ENCODE measurements at regions not wholly inside any gene's neighbourhood (a gene's known extent, or its start where the extent isn't known, plus 50 kb on each side); places are given as distances from the start of the nearest gene placed in this dataset.

DNA sequence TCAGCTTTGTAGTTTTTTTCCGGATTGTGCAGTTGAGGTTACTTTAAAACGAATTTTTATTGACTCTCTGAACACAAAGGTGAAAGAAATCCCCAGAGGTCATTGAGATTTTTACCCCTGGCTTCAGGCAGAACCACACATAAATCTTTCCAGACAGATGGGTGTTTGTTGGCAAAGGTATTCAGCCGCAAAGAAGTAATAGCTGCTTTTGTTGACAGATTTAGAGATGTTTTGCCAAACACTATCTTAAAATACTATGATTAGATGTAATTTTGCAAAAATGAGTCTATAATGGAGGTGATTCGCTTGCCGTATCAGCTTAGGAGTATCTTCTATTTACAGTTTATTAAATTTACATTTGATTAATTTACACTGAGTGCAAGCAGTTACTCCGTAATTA, 418.3 kb upstream of the CLINT1 start:
- Mint-ChIP-seq H3K9me3 (ENCODE audit: unreplicated experiment) (peaks cover 7% of the 10 kb centered on the region), H3K27me3 (ENCODE audit: unreplicated experiment) (peaks cover 11% of the 10 kb centered on the region)

DNA sequence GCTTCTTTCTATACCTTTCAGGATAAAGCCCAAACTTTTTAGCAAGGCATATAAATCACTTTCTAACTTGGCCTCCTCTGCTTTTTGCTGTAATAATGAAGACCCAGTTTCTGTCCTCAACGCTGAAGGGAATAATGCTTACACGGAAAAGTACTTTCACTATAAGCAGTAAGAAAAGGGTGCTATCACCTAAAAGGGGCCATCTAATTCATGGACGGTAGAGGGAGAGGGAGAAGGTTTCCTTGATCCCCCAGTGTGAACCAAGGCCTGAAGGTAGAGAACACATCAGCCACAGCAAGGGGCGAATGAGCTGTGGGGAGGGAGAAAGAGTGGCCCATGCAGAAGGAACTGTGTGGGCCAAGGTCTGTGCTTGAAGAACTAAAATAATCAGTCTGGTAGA, 417.7 kb upstream of the CLINT1 start:
- H3K36me3 Mint-ChIP-seq (ENCODE audit: unreplicated experiment), result peaks cover 2% of the 10 kb centered on the region
- peaks cover 7% of the 10 kb centered on the region for H3K9me3 Mint-ChIP-seq (ENCODE audit: unreplicated experiment)
- TF ChIP-seq, protein P1, sequence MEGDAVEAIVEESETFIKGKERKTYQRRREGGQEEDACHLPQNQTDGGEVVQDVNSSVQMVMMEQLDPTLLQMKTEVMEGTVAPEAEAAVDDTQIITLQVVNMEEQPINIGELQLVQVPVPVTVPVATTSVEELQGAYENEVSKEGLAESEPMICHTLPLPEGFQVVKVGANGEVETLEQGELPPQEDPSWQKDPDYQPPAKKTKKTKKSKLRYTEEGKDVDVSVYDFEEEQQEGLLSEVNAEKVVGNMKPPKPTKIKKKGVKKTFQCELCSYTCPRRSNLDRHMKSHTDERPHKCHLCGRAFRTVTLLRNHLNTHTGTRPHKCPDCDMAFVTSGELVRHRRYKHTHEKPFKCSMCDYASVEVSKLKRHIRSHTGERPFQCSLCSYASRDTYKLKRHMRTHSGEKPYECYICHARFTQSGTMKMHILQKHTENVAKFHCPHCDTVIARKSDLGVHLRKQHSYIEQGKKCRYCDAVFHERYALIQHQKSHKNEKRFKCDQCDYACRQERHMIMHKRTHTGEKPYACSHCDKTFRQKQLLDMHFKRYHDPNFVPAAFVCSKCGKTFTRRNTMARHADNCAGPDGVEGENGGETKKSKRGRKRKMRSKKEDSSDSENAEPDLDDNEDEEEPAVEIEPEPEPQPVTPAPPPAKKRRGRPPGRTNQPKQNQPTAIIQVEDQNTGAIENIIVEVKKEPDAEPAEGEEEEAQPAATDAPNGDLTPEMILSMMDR (IDR thresholded peaks at IDR 0.05), result no peak
- no peak for DNase-seq (ENCODE audit: extremely low spot score, unreplicated experiment)
- H3K4me3 Mint-ChIP-seq (ENCODE audit: unreplicated experiment), result no peak overlapping the region
- peaks cover 16% of the 10 kb centered on the region for H3K27me3 Mint-ChIP-seq (ENCODE audit: unreplicated experiment)
- H3K27ac Mint-ChIP-seq (ENCODE audit: unreplicated experiment), result no peak overlapping the region
- H3K4me1 Mint-ChIP-seq (ENCODE audit: unreplicated experiment), result no peaks in the 10 kb centered on the region

More for the DNA sequence above, 418.3 kb upstream of the CLINT1 start:
- Mint-ChIP-seq H3K36me3 (ENCODE audit: unreplicated experiment) (peaks cover 2% of the 10 kb centered on the region), H3K27ac (ENCODE audit: unreplicated experiment) (no peak overlapping the region), H3K4me1 (ENCODE audit: unreplicated experiment) (peaks cover under 1% of the 10 kb centered on the region), H3K4me3 (ENCODE audit: unreplicated experiment) (no peak overlapping the region)
- no peak for DNase-seq (ENCODE audit: extremely low spot score, unreplicated experiment)
- TF ChIP-seq, protein P1 (IDR thresholded peaks at IDR 0.05), result no peak

DNA sequence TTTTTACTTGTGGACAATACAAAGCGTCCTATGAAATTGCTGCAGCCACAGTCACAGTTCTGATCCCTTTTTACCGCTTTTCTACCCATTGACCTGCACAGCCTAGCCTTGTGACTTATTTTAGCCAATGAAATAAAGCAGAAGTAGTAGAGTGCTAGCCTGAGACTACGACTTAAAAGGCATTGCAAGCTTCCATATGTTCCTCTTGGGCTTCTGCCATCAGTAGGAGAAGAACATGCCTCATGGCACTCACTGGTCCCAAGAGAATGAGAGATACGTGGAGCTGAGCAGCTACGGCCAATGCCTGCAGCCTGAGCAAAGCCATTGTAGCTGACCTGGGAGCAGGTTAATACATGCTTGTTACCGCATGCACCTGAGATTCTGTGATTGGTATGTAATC, 416.6 kb upstream of the CLINT1 start:
- H3K9me3 Mint-ChIP-seq (ENCODE audit: unreplicated experiment), result no peaks in the 10 kb centered on the region
- H3K36me3 Mint-ChIP-seq (ENCODE audit: unreplicated experiment), result no peaks in the 10 kb centered on the region
- no peak overlapping the region for H3K27ac Mint-ChIP-seq (ENCODE audit: unreplicated experiment)
- DNase-seq (ENCODE audit: extremely low spot score, unreplicated experiment), result no peak
- TF ChIP-seq, protein P1 (IDR thresholded peaks at IDR 0.05), result no peak
- peaks cover 16% of the 10 kb centered on the region for H3K27me3 Mint-ChIP-seq (ENCODE audit: unreplicated experiment)
- no peaks in the 10 kb centered on the region for H3K4me1 Mint-ChIP-seq (ENCODE audit: unreplicated experiment)
- H3K4me3 Mint-ChIP-seq (ENCODE audit: unreplicated experiment), result no peak overlapping the region

DNA sequence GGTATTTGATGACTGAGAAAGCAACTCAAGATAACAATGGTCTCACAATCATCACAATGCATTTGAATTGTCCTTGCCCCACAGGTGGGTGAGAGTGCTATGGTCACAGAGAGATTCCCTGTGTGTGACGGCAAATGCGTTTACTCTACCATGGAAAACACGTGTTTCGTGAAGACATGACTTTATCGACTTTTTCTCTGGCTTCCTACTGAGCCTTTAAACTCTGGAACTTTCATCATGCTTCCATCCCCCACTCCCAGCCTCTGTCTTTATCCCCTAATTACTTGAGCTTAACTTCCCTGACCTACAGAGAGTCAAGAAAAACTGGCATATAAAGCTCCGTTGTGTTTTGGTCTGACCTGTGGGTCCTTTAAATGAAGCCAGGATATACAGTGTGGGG, 414.1 kb upstream of the CLINT1 start:
- Mint-ChIP-seq H3K4me3 (ENCODE audit: unreplicated experiment) (no peak overlapping the region), H3K9me3 (ENCODE audit: unreplicated experiment) (no peaks in the 10 kb centered on the region), H3K27me3 (ENCODE audit: unreplicated experiment) (peaks cover 16% of the 10 kb centered on the region), H3K27ac (ENCODE audit: unreplicated experiment) (no peak overlapping the region), H3K36me3 (ENCODE audit: unreplicated experiment) (no peaks in the 10 kb centered on the region), H3K4me1 (ENCODE audit: unreplicated experiment) (no peaks in the 10 kb centered on the region)
- no peak for DNase-seq (ENCODE audit: extremely low spot score, unreplicated experiment)
- TF ChIP-seq, protein P1 (IDR thresholded peaks at IDR 0.05), result no peak

DNA sequence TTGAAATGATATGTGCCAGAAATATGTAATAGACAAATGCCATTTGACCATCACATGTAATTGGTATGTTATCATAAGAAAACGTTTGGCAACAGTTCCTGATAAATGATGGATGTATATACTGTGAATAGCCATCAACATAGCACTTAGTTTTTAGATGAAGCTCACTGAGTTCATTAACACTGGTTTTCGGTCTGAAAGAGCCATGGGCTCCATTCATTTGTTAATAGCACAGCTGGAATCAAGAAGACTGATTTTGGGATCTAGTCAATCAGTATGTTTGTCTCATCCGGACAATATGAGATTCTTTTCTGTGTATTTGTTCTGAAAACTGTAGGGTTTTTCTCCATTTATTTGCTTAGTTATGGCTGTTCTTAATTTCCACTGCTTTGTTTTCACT, 413.5 kb upstream of the CLINT1 start:
- TF ChIP-seq, protein P1 (IDR thresholded peaks at IDR 0.05), result no peak
- Mint-ChIP-seq H3K4me1 (ENCODE audit: unreplicated experiment) (no peaks in the 10 kb centered on the region), H3K4me3 (ENCODE audit: unreplicated experiment) (no peak overlapping the region), H3K9me3 (ENCODE audit: unreplicated experiment) (peaks cover under 1% of the 10 kb centered on the region), H3K27me3 (ENCODE audit: unreplicated experiment) (peaks cover 16% of the 10 kb centered on the region), H3K27ac (ENCODE audit: unreplicated experiment) (no peak overlapping the region), H3K36me3 (ENCODE audit: unreplicated experiment) (no peaks in the 10 kb centered on the region)
- no peak for DNase-seq (ENCODE audit: extremely low spot score, unreplicated experiment)
